Transverse colon (tissue), 4 donors: ENCODE measurements at regions not wholly inside any gene's neighbourhood (a gene's known extent, or its start where the extent isn't known, plus 50 kb on each side); places are given as distances from the start of the nearest gene placed in this dataset.

Experiments used
- DNase-seq: peaks from one replicate; pipeline ENCODE4 v3.0.0-alpha.2; 2019
- H3K27ac ChIP-seq, 4 donors: fragments of 200-600 bp; sonication (generic); 2 replicates each; pipeline ENCODE4 v1.5.1; 2016 to 2018; ENCODE audit warnings: inconsistent platforms in 4 of 4
- H3K27me3 ChIP-seq: fragments of 200-600 bp; sonication (generic); 2 replicates; pipeline ENCODE4 v1.5.1; 2017; ENCODE audit warnings: inconsistent platforms
- H3K36me3 ChIP-seq, 4 donors: fragments of 200-600 bp; sonication (generic); 2 replicates each; pipeline ENCODE4 v1.5.1; 2017 to 2019; ENCODE audit warnings: inconsistent platforms in 4 of 4
- H3K4me1 ChIP-seq, 4 donors: fragments of 200-600 bp; sonication (generic); 2 replicates each; pipeline ENCODE4 v1.5.1; 2017 to 2020; ENCODE audit warnings: inconsistent platforms in 4 of 4
- H3K4me3 ChIP-seq, 4 donors: fragments of 200-600 bp; sonication (generic); 1 replicate in 1 of 4; 2 replicates in 3 of 4; pipeline versions ENCODE4 v1.5.1 to v1.6.1; 2017 to 2019; ENCODE audit warnings: inconsistent platforms in 4 of 4
- H3K9me3 ChIP-seq, 2 donors: fragments of 200-600 bp; sonication (generic); 2 replicates each; pipeline ENCODE4 v1.5.1; 2017 to 2019; ENCODE audit warnings: inconsistent platforms in 2 of 2
- EP300 ChIP-seq: sonication (generic); formaldehyde crosslinking; IDR thresholded peaks from one replicate; pipeline ENCODE4 v1.6.1; 2017; ENCODE audit warnings: antibody characterized with exemption, low read depth
- POLR2A ChIP-seq: fragments of 450-650 bp; IDR thresholded peaks from one replicate; pipeline ENCODE4 v1.6.1; 2016; ENCODE audit warnings: antibody characterized with exemption, mild to moderate bottlenecking, moderate library complexity
- POLR2AphosphoS5 ChIP-seq, 3 donors: sonication (generic); formaldehyde crosslinking; IDR thresholded peaks; one replicate each; pipeline ENCODE4 v1.6.1; 2016; ENCODE audit warnings: antibody characterized with exemption in 3 of 3
- WGBS, 2 donors: methylation state at CpG; one replicate each; pipeline ENCODE4 v1.1.5; 2018; ENCODE audit warnings: low coverage in 1 of 2; 5-methylcytosine and 5-hydroxymethylcytosine counted together
- in situ Hi-C, 4 donors: fragments of 200-750 bp; cut with MboI; loops; one replicate each; pipeline versions ENCODE4 v1.15.0 to v1.15.1; 2017; ENCODE audit warnings: low sequenced_read_pairs in 3 of 4, low pct_ligation_motif_present in 1 of 4, low pct_unique_long_range_greater_than_20kb in 1 of 4
- intact Hi-C: fragments of 100-400 bp; cut with DNase I; formaldehyde crosslinking; loops from one replicate; pipeline ENCODE4 v1.15.1; 2023; ENCODE audit warnings: low total_unique reads
- TF ChIP-seq, protein P1 (sequence below), 5 experiments: fragments of 200-600 bp in 3 of 5; fragments of 450-650 bp in 2 of 5; sonication (generic) in 3 of 5; IDR thresholded peaks; 1 replicate in 2 of 5; 2 replicates in 3 of 5; pipeline ENCODE4 v1.5.1; 2016 to 2017; ENCODE audit warnings: antibody characterized with exemption in 5 of 5, inconsistent platforms in 3 of 5, mild to moderate bottlenecking in 2 of 5, moderate library complexity in 1 of 5

DNA sequence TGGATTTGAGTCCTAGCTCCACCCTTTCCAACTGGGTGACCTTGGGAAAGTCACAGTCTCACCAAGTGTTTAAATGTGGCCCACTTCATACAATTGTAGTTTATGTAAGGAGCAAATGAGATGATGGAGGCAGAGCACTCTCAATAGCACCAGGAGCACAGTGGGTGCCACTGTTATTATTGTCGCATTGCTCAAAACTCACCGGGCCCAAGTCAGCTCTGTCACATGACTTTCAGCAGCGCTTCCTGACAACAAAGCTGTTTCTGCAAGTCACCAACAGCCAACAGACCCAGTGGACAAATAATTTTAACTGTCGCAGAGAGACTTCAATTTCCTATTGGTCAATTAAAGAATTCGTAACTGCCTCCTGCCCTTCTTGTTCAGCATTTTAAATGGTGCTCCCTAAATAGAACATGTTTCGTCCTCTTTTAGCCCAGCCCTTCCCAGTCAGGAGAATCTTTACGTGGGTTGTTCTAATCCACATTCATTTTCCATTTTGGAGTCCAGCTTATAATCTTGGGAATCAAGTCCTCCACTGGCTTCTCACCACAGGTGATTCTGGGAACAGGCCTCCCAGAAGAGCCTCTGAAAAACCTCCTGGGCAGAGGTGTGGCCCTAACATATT is 415.6 kb upstream of the NPVF start:
- in situ Hi-C loops: no loop called here
- H3K4me3 ChIP-seq: no peak overlapping the region
- no peaks in the 10 kb centered on the region for H3K9me3 ChIP-seq
- WGBS, 2 donors: 84 to 96% methylated on average over 4 to 7 of the region's 7 CpGs
- intact Hi-C loops: no loop called here
- no peaks in the 10 kb centered on the region for H3K36me3 ChIP-seq
- TF ChIP-seq EP300: no peak
- TF ChIP-seq, protein P1, sequence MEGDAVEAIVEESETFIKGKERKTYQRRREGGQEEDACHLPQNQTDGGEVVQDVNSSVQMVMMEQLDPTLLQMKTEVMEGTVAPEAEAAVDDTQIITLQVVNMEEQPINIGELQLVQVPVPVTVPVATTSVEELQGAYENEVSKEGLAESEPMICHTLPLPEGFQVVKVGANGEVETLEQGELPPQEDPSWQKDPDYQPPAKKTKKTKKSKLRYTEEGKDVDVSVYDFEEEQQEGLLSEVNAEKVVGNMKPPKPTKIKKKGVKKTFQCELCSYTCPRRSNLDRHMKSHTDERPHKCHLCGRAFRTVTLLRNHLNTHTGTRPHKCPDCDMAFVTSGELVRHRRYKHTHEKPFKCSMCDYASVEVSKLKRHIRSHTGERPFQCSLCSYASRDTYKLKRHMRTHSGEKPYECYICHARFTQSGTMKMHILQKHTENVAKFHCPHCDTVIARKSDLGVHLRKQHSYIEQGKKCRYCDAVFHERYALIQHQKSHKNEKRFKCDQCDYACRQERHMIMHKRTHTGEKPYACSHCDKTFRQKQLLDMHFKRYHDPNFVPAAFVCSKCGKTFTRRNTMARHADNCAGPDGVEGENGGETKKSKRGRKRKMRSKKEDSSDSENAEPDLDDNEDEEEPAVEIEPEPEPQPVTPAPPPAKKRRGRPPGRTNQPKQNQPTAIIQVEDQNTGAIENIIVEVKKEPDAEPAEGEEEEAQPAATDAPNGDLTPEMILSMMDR (IDR thresholded peaks at IDR 0.05): no peak
- TF ChIP-seq POLR2AphosphoS5 (IDR thresholded peaks at IDR 0.05): no peak
- TF ChIP-seq POLR2A: no peak
- no peaks in the 10 kb centered on the region for H3K27me3 ChIP-seq
- no peak overlapping the region for H3K27ac ChIP-seq
- DNase-seq: no peak
- no peaks in the 10 kb centered on the region for H3K4me1 ChIP-seq

DNA sequence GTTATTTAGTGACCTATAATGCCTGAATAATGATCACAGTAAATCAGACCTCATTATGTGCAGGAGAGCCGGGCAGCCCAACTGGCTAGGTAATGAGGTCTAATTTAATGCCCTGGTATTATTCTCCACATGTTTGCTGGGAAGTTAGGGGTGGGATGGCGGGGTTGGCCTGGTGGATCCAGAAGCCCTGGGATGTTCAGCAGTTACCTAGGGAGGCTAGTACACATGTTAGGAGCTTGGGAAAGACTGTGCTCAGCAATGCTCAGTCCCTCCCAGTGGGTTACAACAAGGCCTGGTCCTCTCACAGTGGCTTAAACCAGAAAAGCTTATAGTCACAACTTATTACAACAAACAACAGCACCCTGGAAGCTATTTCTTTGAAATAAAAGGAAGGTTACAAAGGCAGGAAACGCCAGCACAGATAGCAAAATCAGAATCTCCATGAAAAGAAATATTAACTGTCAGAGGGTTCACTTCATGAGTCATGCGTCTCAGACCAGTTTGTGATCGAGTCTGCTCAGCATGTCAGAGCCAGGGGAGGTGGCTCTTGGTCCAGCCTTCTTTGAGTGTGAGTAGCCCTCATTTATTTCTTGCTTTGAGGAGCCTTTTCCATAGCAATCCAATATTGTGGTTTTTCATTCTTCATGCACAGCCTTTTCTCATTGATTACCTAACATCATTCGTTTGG is 418.6 kb upstream of the NPVF start:
- 83 to 89% methylated on average over 3 to 6 of the region's 6 CpGs for WGBS, 2 donors
- in situ Hi-C loops: no loop called here
- no peaks in the 10 kb centered on the region for H3K27me3 ChIP-seq

DNA sequence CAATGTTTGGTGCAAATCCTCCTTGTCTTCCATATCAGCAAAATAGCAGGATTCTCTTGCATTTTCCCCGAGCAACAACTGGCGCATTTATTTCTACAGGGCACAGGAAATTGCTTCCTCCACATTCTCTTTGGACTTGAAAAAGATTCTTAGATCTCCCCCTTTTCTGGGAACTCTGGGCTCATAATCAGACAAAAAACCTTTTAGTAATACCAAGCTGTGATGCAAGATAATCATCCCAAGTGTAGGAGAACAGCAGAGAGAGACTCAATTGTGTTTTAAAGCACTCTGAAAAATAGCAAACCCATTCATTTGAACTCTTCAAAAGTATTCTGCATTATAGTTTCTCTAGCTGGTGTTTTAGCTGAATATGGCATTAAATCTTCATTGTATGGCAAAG is 419.6 kb upstream of the NPVF start:
- intact Hi-C loops (no loop called here), in situ Hi-C loops (no loop called here)
- no peaks in the 10 kb centered on the region for H3K36me3 ChIP-seq
- 40 to 74% methylated on average over 2 of the region's 2 CpGs for WGBS, 2 donors
- H3K9me3 ChIP-seq: no peaks in the 10 kb centered on the region
- H3K4me1 ChIP-seq: no peaks in the 10 kb centered on the region
- TF ChIP-seq, protein P1 (IDR thresholded peaks at IDR 0.05): no peak
- TF ChIP-seq POLR2AphosphoS5 (IDR thresholded peaks at IDR 0.05) (no peak), EP300 (no peak), POLR2A (no peak)
- H3K27me3 ChIP-seq: no peaks in the 10 kb centered on the region
- no peak overlapping the region for H3K27ac ChIP-seq
- DNase-seq: no peak
- H3K4me3 ChIP-seq: no peak overlapping the region

More for the DNA sequence above, 418.6 kb upstream of the NPVF start:
- no peak for DNase-seq
- TF ChIP-seq EP300 (no peak), POLR2AphosphoS5 (IDR thresholded peaks at IDR 0.05) (no peak), POLR2A (no peak)
- TF ChIP-seq, protein P1 (IDR thresholded peaks at IDR 0.05): no peak
- Histone ChIP-seq H3K27ac (no peak overlapping the region), H3K4me1 (no peaks in the 10 kb centered on the region), H3K36me3 (no peaks in the 10 kb centered on the region), H3K4me3 (no peak overlapping the region), H3K9me3 (no peaks in the 10 kb centered on the region)
- intact Hi-C loops: no loop called here

DNA sequence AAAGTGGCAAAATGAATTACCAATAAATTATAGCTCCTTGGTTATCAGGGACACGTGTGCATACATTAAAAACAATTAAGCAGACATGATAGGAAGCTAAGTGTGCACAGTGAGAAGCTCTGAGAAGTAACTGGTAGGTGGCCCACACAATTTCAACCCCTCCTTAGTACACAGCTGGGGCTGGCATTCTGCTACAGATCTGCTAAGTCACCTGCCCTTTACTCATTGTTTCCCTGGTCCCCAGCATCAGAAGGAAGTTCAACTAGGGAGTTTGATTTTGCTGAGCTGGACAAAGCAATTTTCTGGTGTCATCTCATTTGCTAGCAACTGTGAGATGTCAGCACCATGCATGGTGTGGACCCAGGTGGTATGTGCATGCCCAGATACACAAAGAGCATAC is 424.1 kb upstream of the NPVF start:
- in situ Hi-C loops (loop anchor here in 1 of 4 donors (25.0 kb wide), 1 partner anchor 185 kb away; no protein-coding TSS in a partner anchor), intact Hi-C loops (no loop called here)
- TF ChIP-seq EP300: no peak
- no peak for TF ChIP-seq POLR2AphosphoS5 (IDR thresholded peaks at IDR 0.05)
- no peak for TF ChIP-seq POLR2A
- TF ChIP-seq, protein P1 (IDR thresholded peaks at IDR 0.05): no peak
- H3K9me3 ChIP-seq: no peaks in the 10 kb centered on the region
- no peak overlapping the region for H3K4me3 ChIP-seq
- no peaks in the 10 kb centered on the region for H3K36me3 ChIP-seq
- no peak overlapping the region for H3K27ac ChIP-seq
- H3K4me1 ChIP-seq: peaks cover 0 to 11% (median 2%) of the 10 kb centered on the region in 4 donors
- no peaks in the 10 kb centered on the region for H3K27me3 ChIP-seq
- 64 to 83% methylated on average over 1 of the region's 1 CpG for WGBS, 2 donors
- no peak for DNase-seq
